ENCODE measurements at regions not wholly inside any gene's neighbourhood (a gene's known extent, or its start where the extent isn't known, plus 50 kb on each side); places are given as distances from the start of the nearest gene placed in this dataset.
"Not testable (repeated sequence)": the region's sequence is repeated elsewhere in the genome, so short reads cannot be mapped to it uniquely, and the experiment has no call there.

- DNase-seq (ENCODE audit: low spot score), result no peak
Observed at GRCh38 chr22:49392841-49393510, 434.7 kb downstream of the BRD1 start.

GRCh38 chr22:49392247-49392646, 435.4 kb downstream of the BRD1 start:
- DNase-seq (ENCODE audit: low spot score), result no peak

- no peak for DNase-seq (ENCODE audit: low spot score)
Observed at GRCh38 chr22:49391436-49391835, 436.2 kb downstream of the BRD1 start.

GRCh38 chr22:49390954-49391353, 436.7 kb downstream of the BRD1 start:
- no peak for DNase-seq (ENCODE audit: low spot score)

GRCh38 chr22:49383909-49384308, 443.8 kb downstream of the BRD1 start:
- DNase-seq (ENCODE audit: low spot score), result not testable (repeated sequence)

GRCh38 chr22:49382451-49382735, 445.3 kb downstream of the BRD1 start:
- DNase-seq (ENCODE audit: low spot score), result no peak

GRCh38 chr22:49381595-49382450, 445.9 kb downstream of the BRD1 start:
- DNase-seq (ENCODE audit: low spot score), result no peak

- DNase-seq (ENCODE audit: low spot score), result no peak
Observed at GRCh38 chr22:49380828-49381114, 446.9 kb downstream of the BRD1 start.

GRCh38 chr22:49380095-49380827, 447.4 kb downstream of the BRD1 start:
- DNase-seq (ENCODE audit: low spot score), result no peak

- no peak for DNase-seq (ENCODE audit: low spot score)
Observed at GRCh38 chr22:49377306-49377705, 450.4 kb downstream of the BRD1 start.

GRCh38 chr22:49373801-49374226, 453.9 kb downstream of the BRD1 start:
- no peak for DNase-seq (ENCODE audit: low spot score)

GRCh38 chr22:49373289-49373666, 454.4 kb downstream of the BRD1 start:
- DNase-seq (ENCODE audit: low spot score), result no peak

GRCh38 chr22:49372530-49373288, 455.0 kb downstream of the BRD1 start:
- no peak for DNase-seq (ENCODE audit: low spot score)

- DNase-seq (ENCODE audit: low spot score), result no peak
Observed at GRCh38 chr22:49372111-49372529, 455.6 kb downstream of the BRD1 start.

- DNase-seq (ENCODE audit: low spot score), result no peak
Observed at GRCh38 chr22:49371325-49372110, 456.2 kb downstream of the BRD1 start.

- no peak for DNase-seq (ENCODE audit: low spot score)
Observed at GRCh38 chr22:49370627-49371301, 456.9 kb downstream of the BRD1 start.

- DNase-seq (ENCODE audit: low spot score), result no peak
Observed at GRCh38 chr22:49369726-49370626, 457.7 kb downstream of the BRD1 start.

GRCh38 chr22:49368976-49369725, 458.5 kb downstream of the BRD1 start:
- peak; percentile 14 for DNase-seq (ENCODE audit: low spot score)
